ENCODE measurements at regions not wholly inside any gene's neighbourhood (a gene's known extent, or its start where the extent isn't known, plus 50 kb on each side); places are given as distances from the start of the nearest gene placed in this dataset.

DNA sequence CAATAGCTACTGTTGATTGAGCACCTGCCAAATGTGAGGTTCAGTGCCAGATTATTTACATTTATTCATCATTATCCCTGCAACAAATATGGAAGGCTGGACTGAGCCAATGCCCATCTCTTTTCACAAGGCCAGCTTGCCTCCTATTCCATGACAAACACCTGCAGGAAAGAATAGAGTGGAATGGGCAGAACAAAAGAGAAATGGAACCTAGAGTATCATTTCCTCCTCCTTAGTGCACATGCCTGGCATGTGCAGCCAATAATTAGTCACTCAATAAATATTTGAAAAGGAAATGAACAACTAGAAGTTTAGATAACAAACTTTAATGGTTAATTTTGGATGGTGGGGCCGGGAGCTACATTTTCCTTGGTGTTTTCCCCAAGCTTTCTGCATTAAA is 61.4 kb upstream of the MYRIP start:
- H3K9me3 ChIP-seq (ENCODE audit: severe bottlenecking) = no peaks in the 10 kb centered on the region
- H3K4me3 ChIP-seq (ENCODE audit: low read depth, low read length) = no peak overlapping the region
- H3K27ac ChIP-seq = no peak overlapping the region
- H3K36me3 ChIP-seq = no peaks in the 10 kb centered on the region
- TF ChIP-seq, protein P1, sequence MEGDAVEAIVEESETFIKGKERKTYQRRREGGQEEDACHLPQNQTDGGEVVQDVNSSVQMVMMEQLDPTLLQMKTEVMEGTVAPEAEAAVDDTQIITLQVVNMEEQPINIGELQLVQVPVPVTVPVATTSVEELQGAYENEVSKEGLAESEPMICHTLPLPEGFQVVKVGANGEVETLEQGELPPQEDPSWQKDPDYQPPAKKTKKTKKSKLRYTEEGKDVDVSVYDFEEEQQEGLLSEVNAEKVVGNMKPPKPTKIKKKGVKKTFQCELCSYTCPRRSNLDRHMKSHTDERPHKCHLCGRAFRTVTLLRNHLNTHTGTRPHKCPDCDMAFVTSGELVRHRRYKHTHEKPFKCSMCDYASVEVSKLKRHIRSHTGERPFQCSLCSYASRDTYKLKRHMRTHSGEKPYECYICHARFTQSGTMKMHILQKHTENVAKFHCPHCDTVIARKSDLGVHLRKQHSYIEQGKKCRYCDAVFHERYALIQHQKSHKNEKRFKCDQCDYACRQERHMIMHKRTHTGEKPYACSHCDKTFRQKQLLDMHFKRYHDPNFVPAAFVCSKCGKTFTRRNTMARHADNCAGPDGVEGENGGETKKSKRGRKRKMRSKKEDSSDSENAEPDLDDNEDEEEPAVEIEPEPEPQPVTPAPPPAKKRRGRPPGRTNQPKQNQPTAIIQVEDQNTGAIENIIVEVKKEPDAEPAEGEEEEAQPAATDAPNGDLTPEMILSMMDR (IDR thresholded peaks at IDR 0.05; ENCODE audit: low read depth, low read length) = no peak
- H3K27me3 ChIP-seq (ENCODE audit: insufficient read depth, low read depth, severe bottlenecking) = no peaks in the 10 kb centered on the region
- no peak for DNase-seq

DNA sequence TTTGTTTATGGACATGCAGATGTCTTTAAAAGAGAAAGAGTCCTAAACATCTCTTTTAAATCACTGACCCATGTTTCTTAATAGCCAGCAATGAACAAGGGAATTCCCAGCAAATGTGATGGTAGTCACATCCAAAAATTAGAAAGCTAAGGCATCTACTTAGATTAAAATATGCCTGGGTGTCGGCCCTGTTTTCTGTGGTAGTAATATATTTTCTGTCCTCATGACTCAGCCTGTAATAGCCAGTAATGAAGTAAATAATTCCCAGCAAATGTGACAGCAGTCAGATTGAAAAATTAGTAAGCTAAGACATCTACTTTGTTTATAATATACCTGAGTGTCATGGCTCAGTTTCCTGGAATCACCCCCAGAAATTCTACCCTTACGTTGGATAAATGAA is 60.6 kb upstream of the MYRIP start:
- no peaks in the 10 kb centered on the region for H3K9me3 ChIP-seq (ENCODE audit: severe bottlenecking)
- no peaks in the 10 kb centered on the region for H3K27me3 ChIP-seq (ENCODE audit: insufficient read depth, low read depth, severe bottlenecking)
- no peak overlapping the region for H3K4me3 ChIP-seq (ENCODE audit: low read depth, low read length)
- H3K27ac ChIP-seq = no peak overlapping the region
- DNase-seq = no peak
- TF ChIP-seq, protein P1 (IDR thresholded peaks at IDR 0.05; ENCODE audit: low read depth, low read length) = no peak
- H3K36me3 ChIP-seq = no peaks in the 10 kb centered on the region

DNA sequence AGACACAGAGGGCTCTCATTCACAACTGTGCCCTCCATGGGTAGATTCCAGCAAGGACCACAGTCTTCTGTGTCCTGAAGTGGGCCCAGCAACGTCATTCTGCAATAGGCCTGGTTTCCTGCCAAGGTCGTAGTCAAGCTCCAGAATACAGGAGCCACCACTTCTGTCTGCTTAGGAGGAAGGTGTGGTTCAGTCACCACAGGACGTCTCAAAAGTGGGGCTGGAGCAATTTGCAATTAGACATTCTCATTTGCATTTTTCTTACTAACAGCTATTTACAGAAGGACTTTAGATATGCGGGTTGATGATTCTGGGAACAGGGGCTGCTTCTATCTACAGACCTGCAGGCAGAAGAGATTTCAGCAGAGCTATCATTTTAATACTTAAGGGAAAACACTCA is 58.7 kb upstream of the MYRIP start:
- Histone ChIP-seq H3K4me3 (ENCODE audit: low read depth, low read length) (no peak overlapping the region), H3K27ac (no peak overlapping the region), H3K27me3 (ENCODE audit: insufficient read depth, low read depth, severe bottlenecking) (no peaks in the 10 kb centered on the region), H3K9me3 (ENCODE audit: severe bottlenecking) (no peaks in the 10 kb centered on the region), H3K36me3 (no peaks in the 10 kb centered on the region)
- TF ChIP-seq, protein P1 (IDR thresholded peaks at IDR 0.05; ENCODE audit: low read depth, low read length) = no peak
- no peak for DNase-seq

DNA sequence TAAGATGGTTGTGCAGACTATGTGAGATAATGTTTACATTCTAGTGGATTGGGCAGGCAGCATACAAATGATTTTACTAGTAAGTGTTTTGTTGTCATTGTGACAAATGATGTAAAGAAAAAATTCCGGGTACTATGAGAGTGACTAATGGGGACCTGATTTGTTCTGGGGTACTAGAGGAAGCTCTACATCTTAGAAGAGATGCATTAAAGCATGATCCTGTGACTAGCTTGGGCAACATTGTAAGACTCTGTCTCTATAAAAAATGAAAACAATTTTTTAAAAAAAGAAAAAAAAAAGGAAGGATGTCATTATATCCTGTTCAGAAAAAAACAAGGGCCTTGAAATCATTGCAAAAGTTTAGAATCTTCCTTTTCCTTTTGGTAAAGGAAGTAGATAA is 58.1 kb upstream of the MYRIP start:
- Histone ChIP-seq H3K4me3 (ENCODE audit: low read depth, low read length) (no peak overlapping the region), H3K27ac (no peak overlapping the region), H3K27me3 (ENCODE audit: insufficient read depth, low read depth, severe bottlenecking) (no peaks in the 10 kb centered on the region), H3K9me3 (ENCODE audit: severe bottlenecking) (no peaks in the 10 kb centered on the region), H3K36me3 (no peaks in the 10 kb centered on the region)
- no peak for DNase-seq
- TF ChIP-seq, protein P1 (IDR thresholded peaks at IDR 0.05; ENCODE audit: low read depth, low read length) = no peak

DNA sequence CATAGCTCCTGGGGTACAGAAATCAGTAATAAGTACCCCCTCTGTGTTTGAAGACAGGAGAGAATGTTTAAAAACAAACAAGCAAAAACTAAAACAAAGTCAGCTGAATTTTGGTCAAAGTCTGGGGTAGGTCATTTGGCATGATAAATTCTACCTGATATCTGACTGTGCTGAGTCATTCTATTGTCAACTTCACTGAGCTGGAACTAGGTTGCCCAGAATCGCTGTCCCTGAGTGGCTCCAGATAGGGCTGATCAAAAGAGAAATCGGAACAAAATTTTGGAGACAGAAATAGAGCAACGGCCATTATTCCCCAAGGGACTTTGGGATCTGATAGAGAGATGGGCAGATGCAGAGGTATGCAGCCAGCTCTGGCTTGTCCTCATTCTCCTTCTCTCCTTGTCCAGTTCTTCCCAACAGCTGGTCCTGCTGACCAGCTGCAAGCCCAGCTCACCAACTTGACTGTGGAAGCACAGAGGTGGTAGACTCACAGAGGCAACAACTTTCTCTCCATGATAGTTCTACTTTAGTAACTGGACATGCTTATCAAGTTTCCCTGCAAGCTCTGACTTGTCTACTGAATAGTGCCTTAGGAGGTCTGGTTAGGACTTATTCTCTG is 57.3 kb upstream of the MYRIP start:
- Histone ChIP-seq H3K9me3 (ENCODE audit: severe bottlenecking) (no peaks in the 10 kb centered on the region), H3K4me3 (ENCODE audit: low read depth, low read length) (no peak overlapping the region), H3K27me3 (ENCODE audit: insufficient read depth, low read depth, severe bottlenecking) (no peaks in the 10 kb centered on the region), H3K36me3 (no peaks in the 10 kb centered on the region), H3K27ac (no peak overlapping the region)
- TF ChIP-seq, protein P1 (IDR thresholded peaks at IDR 0.05; ENCODE audit: low read depth, low read length) = no peak
- no peak for DNase-seq

DNA sequence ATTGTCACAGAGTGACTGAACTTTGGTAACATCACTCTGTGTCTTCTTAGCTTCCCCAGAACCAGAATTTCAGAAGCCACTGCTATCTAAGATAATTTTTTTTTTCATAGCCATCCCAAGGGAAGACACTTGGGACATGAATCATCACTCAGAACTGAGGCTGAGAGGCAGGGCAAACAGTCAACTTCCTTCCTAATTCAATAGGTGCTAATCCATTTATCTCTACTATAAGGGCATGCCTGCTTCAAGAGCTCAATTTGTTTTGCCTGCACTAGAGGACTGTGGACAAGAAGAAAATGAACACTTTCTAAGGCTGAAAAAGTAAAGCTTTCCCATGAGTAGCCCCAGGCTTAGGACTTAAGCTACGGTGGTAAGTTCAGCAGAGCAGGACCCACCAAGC is 56.7 kb upstream of the MYRIP start:
- Histone ChIP-seq H3K36me3 (no peaks in the 10 kb centered on the region), H3K4me3 (ENCODE audit: low read depth, low read length) (no peak overlapping the region), H3K27ac (no peak overlapping the region), H3K27me3 (ENCODE audit: insufficient read depth, low read depth, severe bottlenecking) (no peaks in the 10 kb centered on the region), H3K9me3 (ENCODE audit: severe bottlenecking) (no peaks in the 10 kb centered on the region)
- DNase-seq = no peak
- TF ChIP-seq, protein P1 (IDR thresholded peaks at IDR 0.05; ENCODE audit: low read depth, low read length) = no peak
